ENCODE measurements at regions not wholly inside any gene's neighbourhood (a gene's known extent, or its start where the extent isn't known, plus 50 kb on each side); places are given as distances from the start of the nearest gene placed in this dataset.

DNA sequence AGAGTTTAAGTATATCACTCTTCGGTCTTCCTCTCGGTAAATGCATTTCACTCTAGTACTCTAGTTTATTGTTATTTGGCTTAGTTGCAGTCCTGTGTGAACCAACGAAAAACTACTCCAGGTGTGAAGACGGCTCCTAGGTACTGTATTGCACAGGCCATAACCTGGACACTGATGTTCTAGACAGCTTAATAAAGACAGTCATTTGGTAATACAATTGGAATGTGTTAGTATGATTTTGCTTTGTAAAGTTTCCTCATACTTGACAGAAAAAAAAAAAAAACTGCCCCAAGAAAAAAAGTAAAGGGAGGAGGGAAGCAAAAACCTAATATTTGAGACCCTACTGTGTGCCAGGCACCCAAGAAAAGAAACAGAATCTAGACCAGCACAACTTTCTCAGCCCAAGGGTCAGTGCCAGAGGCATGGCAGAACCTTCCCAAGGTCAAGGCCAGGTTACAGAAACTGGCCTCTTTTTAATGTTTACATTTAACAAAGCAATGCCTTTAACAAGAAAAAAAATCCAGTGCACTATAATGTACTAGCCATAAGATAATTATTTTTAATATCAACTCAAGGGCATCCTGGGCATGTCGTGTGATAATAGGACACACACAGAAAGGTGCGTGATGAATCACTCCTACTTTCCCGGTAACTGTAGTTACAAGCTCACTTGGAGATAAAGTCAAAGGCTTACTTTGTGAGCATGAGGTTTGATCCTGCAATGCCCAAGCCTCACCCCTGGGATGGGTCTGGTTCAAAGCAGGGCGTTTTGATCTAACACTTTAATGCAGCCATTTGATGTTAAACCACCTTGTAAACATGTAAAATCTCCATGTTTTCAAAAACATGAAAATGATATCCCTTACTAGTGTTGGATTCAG is 110.6 kb downstream of the BMP4 start:
- TF ChIP-seq POLR2A (IDR thresholded peaks at IDR 0.05): no peak
- TF ChIP-seq, protein P1, sequence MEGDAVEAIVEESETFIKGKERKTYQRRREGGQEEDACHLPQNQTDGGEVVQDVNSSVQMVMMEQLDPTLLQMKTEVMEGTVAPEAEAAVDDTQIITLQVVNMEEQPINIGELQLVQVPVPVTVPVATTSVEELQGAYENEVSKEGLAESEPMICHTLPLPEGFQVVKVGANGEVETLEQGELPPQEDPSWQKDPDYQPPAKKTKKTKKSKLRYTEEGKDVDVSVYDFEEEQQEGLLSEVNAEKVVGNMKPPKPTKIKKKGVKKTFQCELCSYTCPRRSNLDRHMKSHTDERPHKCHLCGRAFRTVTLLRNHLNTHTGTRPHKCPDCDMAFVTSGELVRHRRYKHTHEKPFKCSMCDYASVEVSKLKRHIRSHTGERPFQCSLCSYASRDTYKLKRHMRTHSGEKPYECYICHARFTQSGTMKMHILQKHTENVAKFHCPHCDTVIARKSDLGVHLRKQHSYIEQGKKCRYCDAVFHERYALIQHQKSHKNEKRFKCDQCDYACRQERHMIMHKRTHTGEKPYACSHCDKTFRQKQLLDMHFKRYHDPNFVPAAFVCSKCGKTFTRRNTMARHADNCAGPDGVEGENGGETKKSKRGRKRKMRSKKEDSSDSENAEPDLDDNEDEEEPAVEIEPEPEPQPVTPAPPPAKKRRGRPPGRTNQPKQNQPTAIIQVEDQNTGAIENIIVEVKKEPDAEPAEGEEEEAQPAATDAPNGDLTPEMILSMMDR (IDR thresholded peaks at IDR 0.05): no peak

Data from thyroid gland (tissue), 4 donors.